Mesothelial cell of epicardium (in vitro differentiated cells): ENCODE measurements at regions not wholly inside any gene's neighbourhood (a gene's known extent, or its start where the extent isn't known, plus 50 kb on each side); places are given as distances from the start of the nearest gene placed in this dataset.
A peak's percentile ranks its signal among the peaks of the same experiment; 100 is the strongest.

Experiments
- DNase-seq, 2 experiments: peaks; one replicate each; pipeline ENCODE4 v3.0.0; 2021; ENCODE audit warnings: low spot score in 2 of 2; ENCODE audit not compliant: unreplicated experiment in 2 of 2
- H3K27ac Mint-ChIP-seq: 2 replicates; pipeline ENCODE4 v1.8.0; 2021; ENCODE audit warnings: mixed read lengths
- H3K27me3 Mint-ChIP-seq: 2 replicates; pipeline ENCODE4 v1.8.0; 2021; ENCODE audit warnings: low read depth, mixed read lengths
- H3K36me3 Mint-ChIP-seq: 2 replicates; pipeline ENCODE4 v1.8.0; 2021; ENCODE audit warnings: mixed read lengths
- H3K4me1 Mint-ChIP-seq: 2 replicates; pipeline ENCODE4 v1.8.0; 2021; ENCODE audit warnings: mixed read lengths
- H3K4me3 Mint-ChIP-seq: 2 replicates; pipeline ENCODE4 v1.8.0; 2021; ENCODE audit warnings: mild to moderate bottlenecking, moderate library complexity, mixed read lengths
- H3K9me3 Mint-ChIP-seq: 2 replicates; pipeline ENCODE4 v1.8.0; 2021; ENCODE audit warnings: mixed read lengths
- CTCF ChIP-seq: fragments of 200-600 bp; sonication (generic); IDR thresholded peaks from one replicate; pipeline ENCODE4 v1.5.0; 2021; ENCODE audit warnings: antibody characterized with exemption; ENCODE audit not compliant: unreplicated experiment

DNA sequence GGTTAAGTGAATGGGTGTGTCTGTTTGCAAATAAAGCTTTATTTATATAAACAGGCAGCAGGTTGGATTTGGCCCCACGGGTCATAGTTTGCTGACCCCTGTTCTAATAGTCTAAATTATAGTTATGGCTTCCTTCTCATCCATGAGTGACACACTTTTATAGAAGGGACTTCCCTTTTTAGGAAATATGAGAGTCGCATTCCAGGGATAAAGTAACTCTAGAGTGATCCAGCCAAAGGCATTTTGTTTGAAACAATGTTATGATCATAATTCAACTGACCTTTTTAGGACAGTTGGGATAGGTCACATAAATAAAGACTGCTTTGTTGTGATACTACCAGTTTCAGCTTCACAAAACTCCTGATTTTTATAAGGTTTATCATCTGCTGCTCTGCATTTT is 87.9 kb downstream of the ALX1 start:
- H3K4me3 Mint-ChIP-seq: no peak overlapping the region

GRCh38 chr12:85369365-85370154 is 89.5 kb downstream of the ALX1 start:
- Mint-ChIP-seq H3K27ac (peak overlapping the region; percentile 85), H3K27me3 (no peaks in the 10 kb centered on the region), H3K4me3 (no peak overlapping the region), H3K4me1 (peaks cover 19% of the 10 kb centered on the region), H3K9me3 (peaks cover 15% of the 10 kb centered on the region), H3K36me3 (no peaks in the 10 kb centered on the region)
- no peak for TF ChIP-seq CTCF
- no peak for DNase-seq

More for the DNA sequence above, 87.9 kb downstream of the ALX1 start:
- no peak for TF ChIP-seq CTCF
- H3K27me3 Mint-ChIP-seq: no peaks in the 10 kb centered on the region
- H3K27ac Mint-ChIP-seq: no peak overlapping the region
- no peak for DNase-seq
- no peaks in the 10 kb centered on the region for H3K36me3 Mint-ChIP-seq
- H3K9me3 Mint-ChIP-seq: peaks cover 8% of the 10 kb centered on the region
- peaks cover 19% of the 10 kb centered on the region for H3K4me1 Mint-ChIP-seq

DNA sequence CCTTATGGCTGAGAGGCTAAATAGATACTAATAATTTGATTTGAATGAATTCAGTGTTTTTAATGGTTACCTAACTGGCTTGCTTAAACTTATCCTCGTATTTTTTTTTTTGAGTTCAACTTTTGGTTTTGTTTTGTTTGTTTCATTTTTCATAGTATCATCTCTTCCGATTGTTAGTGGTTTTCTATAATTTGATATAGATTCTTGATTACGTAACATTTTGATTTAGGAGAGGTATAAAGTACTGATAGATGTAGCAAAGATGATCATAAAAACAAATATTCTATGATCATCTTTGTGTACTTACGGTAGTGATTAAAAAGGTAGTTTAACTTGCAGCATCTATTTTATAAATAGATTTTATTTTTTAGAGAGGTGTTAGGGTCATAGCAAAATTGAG is 93.0 kb downstream of the ALX1 start:
- peaks cover 11% of the 10 kb centered on the region for H3K9me3 Mint-ChIP-seq
- no peak for TF ChIP-seq CTCF
- no peaks in the 10 kb centered on the region for H3K27me3 Mint-ChIP-seq
- DNase-seq: no peak
- no peaks in the 10 kb centered on the region for H3K36me3 Mint-ChIP-seq
- H3K27ac Mint-ChIP-seq: no peak overlapping the region
- no peak overlapping the region for H3K4me3 Mint-ChIP-seq
- peaks cover 17% of the 10 kb centered on the region for H3K4me1 Mint-ChIP-seq

DNA sequence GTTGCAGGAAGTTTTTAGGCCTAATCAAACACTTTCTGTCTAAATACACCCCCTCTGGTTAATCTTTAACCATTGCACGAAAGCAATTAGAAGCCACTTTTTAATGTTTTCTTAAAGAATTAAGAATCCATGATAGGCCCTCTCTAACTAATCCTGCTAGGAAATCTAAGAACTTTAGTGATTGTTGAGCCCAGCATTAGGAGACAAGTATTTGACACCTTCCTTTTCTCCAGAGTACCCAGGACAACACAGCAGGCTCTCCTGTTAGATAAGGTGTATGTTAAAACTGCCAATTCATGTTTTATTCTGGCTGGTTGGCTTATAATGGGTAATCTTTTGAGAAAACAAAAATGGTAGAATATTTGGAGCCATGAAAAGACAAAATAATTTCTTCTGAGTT is 95.0 kb downstream of the ALX1 start:
- DNase-seq: no peak
- no peaks in the 10 kb centered on the region for H3K36me3 Mint-ChIP-seq

GRCh38 chr12:85385406-85385805 is 105.4 kb downstream of the ALX1 start:
- Mint-ChIP-seq H3K4me1 (peaks cover 4% of the 10 kb centered on the region), H3K36me3 (no peaks in the 10 kb centered on the region), H3K27me3 (no peaks in the 10 kb centered on the region), H3K27ac (no peak overlapping the region), H3K9me3 (no peaks in the 10 kb centered on the region), H3K4me3 (no peak overlapping the region)
- no peak for TF ChIP-seq CTCF
- DNase-seq: no peak

More for the DNA sequence above, 95.0 kb downstream of the ALX1 start:
- H3K4me3 Mint-ChIP-seq: no peak overlapping the region
- no peak for TF ChIP-seq CTCF
- peaks cover 11% of the 10 kb centered on the region for H3K9me3 Mint-ChIP-seq
- no peak overlapping the region for H3K27ac Mint-ChIP-seq
- peaks cover 7% of the 10 kb centered on the region for H3K4me1 Mint-ChIP-seq
- no peaks in the 10 kb centered on the region for H3K27me3 Mint-ChIP-seq
